HG02610 (cell line): ENCODE measurements at regions not wholly inside any gene's neighbourhood (a gene's known extent, or its start where the extent isn't known, plus 50 kb on each side); places are given as distances from the start of the nearest gene placed in this dataset.
"Not testable (repeated sequence)": the region's sequence is repeated elsewhere in the genome, so short reads cannot be mapped to it uniquely, and the experiment has no call there.

Experiments used
- ATAC-seq: cut with Tn5 transposase; IDR thresholded peaks from one replicate; pipeline ENCODE4 v1.9.1; 2021; ENCODE audit warnings: mild to moderate bottlenecking, moderate library complexity; ENCODE audit not compliant: unreplicated experiment

DNA sequence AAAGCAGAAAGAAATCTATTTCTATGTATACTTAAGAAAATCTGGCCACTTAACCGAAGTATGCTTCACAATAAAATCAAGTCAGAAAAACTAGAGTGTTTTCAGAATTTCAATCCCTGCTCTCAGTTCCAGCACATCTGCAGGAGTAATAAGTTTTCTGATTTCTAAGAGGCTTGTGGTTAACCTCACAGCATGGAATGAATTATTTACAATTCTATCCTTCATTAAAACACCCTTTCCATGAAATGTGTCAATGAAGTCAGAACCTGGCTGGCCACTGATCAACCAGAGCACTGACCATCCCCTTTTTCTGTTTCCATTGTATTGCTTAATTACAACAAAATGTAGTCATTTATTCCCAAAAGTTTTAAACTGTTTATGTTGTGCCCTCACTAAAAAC lies 781.4 kb upstream of the INTU start:
- ATAC-seq, result no peak

DNA sequence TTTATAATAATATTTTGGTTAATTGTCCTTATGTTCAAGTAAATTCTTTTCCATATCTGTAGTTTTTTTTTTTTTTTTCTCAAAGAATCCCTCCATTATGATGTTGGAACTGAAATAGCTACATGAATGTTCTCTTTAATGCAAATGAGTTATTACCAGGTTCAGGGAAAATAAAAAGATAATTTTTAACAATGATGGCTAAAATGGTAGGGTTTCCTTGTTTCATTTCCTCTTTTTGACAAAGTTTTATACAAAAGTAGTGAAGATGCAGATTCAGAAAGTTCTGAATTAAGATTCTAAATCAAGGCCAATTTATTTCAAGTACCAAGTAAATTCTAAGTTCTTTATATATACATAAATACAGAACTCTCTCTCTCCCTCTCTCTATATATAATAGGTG lies 779.0 kb upstream of the INTU start:
- no peak for ATAC-seq

DNA sequence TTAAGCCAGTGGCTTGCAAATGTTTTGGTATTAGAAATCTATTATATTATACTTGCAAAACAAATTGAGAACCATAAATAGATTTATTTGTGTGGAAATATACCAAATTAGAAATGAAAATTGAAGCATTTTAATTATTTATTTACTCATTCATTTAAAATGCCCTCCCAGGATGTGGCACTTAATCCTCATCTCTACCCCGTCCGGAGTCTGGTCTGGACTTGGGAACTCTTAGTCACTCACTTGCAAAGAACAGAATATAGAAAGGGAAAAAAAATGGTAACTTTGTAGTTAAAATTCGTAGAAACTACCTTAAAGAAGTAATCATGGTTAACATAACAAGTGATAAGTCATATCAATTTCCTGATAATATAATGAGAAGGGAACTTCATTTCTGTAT lies 775.9 kb upstream of the INTU start:
- ATAC-seq, result no peak

DNA sequence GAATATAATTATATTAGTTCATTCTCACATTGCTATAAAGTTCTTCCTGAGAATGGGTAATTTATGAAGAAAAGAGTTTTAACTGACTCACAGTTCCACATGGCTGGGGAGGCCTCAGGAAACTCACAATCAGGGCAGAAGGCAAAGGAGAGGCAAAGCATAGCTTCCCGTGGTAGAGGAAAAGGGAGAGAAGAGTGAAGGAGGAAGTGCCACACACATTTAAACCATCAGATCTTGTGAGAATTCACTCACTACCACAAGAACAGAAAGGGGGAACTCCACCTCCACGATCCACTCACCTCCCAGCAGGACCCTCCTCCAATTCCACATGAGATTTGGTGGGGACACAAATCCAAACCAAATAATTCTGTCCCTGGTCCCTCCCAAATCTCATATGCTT lies 773.4 kb upstream of the INTU start:
- ATAC-seq, result no peak

DNA sequence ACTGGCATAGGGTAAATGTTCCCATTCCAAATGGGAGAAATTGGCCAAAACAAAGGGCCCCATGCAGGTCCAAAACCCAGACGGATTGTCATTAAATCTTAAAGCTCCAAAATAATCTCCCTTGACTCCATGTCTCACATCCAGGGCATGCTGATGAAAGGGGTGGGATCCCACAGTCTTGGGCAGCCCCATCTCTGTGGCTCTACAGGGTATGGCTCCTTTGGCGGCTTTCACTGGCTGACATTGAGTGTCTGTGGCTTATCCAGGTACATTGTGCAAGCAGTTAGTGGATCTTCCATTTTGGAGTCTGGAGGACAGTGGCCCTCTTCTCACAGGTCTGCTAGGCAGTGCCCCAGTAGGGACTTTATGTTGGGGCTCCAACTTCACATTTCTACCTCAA lies 772.9 kb upstream of the INTU start:
- ATAC-seq, result no peak

DNA sequence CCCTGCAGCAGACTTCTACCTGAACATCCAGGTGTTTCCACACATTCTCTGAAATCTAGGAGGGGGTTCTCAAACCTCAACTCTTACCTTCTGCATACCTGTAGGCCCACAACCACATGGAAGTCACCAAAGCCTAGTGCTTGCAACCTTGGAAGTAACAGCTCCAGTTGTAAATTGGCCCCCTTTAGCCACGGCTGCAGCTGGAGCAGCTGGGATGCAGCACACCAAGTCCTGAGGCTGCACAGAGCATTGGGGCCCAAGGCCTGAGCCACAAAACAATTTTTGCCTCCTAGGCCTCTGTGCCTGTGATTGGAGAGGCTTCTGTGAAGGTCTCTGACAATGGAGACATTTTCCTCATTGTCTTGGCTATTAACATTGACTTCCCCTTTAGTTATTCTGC lies 772.4 kb upstream of the INTU start:
- no peak for ATAC-seq

DNA sequence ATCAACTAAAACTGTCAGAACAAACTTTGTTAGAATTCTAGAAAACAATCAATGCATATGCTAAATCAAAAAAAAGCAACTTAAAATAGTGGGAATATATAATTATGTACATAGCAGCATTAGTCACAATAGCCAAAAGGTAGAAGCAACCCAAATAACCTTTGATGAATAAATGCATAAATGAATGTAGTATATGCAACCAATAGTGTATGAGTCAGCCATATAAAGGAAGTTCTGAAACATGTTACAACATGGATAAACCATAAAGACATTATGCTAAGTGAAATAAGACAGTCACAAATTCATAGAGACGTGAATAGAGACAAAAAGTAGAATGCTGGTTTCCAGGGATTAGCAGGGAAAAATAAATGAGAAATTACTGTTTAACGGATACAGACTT lies 762.8 kb upstream of the INTU start:
- no peak for ATAC-seq

DNA sequence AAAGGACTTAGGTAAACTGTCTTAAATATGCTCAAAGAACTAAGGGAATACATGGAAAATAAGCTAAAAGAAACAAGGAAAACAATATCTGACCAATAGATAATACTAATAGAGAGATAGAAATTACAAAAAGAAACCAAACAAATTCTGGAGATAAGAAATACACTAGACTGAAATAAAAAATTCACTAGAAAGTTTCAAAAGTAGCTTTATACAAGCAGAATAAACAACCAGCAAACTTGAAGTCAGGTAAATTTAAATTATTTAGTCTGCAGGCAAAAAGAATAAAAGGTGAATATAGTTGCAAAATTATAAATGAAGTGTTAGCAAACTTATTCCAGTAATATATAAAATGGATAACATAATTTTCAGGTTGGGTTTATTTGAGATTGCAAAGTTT lies 760.9 kb upstream of the INTU start:
- ATAC-seq, result no peak

DNA sequence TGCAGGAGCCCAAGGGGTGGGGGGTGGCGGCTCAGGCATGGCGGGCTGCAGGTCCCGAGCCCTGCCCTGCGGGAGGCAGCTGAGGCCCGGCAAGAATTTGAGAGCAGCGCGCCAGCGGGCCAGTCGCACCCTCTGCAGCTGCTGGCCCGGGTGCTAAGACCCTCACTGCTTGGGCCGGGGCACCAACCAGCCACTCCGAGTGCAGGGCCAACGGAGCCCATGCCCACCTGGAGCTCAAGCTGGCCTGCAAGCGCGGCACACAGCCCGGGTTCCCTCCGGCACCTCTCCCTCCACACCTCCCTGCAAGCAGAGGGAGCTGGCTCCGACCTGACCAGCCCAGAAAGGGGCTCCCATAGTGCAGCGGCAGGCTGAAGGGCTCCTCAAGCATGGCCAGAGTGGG lies 758.2 kb upstream of the INTU start:
- ATAC-seq, result no peak

DNA sequence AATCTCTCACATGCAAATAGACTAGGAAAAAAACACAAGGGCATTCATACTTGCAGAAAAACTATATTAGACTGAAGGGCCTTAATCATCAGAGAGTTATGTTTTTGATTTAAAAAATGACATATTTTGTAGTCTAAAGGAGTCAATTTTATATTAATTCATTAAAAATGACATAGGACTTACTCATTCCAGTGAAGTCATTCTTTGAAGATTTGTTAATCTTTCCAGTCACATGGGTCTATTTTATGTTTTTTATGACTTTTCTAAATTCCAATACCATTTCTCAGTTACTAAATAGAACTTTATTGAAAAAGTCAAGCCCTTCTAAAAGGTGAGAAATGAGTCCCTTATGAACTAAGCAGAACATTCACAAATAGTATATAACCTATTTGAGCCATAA lies 743.8 kb upstream of the INTU start:
- ATAC-seq, result no peak

DNA sequence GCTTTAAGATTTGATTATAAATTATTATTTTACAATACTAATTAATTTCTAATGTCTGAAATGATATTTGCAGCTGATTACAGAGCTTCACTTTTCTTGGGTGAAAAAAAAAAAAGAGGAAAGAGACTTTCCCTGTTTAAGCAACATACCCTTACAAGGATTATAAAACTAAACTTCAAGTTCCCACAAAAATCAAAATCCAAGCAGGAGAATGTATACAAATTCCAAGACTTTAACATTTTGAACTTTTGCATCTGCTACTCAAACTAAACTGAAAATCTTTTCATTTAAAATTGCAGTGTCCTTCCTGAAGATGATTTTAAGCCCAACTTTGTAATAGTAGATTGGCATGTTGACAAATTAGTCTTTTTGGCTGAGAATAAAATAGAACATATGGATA lies 742.4 kb upstream of the INTU start:
- no peak for ATAC-seq

DNA sequence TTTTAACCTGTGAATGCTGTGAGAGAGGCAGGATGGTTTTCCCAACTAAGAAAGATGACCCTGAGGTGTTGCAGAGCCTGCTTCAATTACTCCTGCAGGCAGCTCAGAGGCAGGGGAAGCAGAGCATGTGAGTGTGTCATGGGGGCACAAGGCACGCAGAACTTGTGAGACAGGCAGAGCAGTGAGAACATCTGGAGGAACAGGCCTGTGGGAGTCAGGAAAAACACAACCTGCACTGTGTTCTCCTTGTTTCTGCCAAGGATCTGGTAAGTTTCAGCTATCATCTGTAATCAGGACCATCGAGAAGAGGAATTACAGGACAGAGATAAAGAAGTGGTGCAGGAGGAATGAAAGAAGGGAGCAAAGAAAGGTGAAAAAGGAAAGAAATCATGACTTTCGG lies 741.8 kb upstream of the INTU start:
- ATAC-seq, result no peak

DNA sequence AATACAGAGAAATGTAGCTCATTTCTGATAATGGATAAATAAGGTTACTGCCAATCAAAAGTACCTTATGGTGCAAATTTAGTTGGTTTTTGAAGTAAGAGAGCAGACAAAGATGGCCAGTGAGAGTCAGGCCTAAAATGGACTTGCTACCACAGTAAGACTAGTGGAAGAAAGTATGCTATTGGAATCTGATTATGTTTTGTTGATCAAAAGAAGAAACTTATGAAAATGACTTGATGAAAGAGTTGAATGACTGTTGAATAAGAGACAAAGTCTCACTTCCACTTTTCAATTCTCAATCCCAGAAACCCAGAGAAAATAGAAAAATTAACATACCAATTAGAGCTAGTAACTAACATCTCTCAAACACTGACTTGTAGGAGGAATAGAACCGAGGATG lies 737.8 kb upstream of the INTU start:
- no peak for ATAC-seq

DNA sequence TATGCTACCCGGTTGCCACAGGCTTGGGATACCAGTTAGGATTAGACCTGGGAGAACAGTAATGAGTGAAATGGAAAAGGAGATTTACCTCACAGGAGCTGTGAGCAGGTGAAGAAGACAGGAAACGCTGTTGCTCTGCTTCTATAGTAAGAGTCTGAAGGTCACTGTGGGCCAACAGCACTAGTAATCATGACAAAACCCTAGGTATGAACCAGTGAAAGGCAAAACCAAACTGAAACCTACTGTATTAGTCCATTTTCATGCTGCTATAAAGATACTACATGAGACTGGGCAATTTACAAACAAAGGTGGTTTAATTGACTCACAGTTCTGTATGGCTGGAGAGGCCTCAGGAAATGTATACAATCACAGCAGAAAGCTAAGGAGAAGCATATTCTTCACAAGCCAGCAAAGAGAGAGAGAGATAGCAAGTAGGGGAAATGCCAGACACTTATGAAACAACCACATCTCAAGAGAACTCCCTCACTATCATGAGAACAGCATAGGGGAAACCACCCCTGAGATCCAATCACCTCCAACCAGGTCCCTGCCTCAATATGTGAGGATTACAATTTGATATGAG lies 736.7 kb upstream of the INTU start:
- ATAC-seq, result no peak

DNA sequence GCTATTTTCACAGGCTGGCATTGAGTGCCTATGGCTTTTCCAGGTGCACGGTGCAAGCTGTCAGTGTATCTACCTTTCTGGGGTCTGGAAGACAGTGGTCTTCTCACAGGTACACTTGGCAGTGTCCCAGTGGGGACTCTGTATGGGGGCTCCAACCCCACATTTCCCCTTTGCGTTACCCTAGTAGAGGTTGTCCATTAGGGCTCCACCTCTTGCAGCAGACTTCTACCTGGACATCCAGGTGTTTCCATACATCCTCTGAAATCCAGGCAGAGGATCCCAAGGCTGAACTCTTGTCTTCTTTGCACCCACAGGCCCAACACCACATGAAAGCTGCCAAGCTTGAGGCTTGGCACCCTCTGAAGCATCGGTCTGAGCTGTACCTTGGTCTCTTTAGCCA lies 735.7 kb upstream of the INTU start:
- ATAC-seq, result no peak

DNA sequence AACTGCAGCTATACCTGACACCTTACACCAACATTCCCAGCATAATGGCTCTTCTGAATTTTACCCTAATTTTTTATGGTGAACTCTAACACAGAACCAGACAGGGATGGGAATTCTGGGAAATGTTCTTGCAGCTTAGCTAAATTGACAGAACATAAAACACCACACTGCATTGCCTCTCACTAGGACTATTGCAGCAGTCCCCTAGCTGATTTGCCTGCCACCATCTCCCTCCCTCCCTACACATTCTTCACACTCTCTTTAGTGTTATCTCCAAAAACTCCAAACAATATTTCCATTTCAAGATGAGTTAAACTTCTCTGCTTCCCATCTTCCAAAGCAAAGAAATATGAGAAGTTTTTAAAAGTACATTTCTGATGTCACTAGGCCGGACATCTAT lies 733.9 kb upstream of the INTU start:
- ATAC-seq, result no peak

DNA sequence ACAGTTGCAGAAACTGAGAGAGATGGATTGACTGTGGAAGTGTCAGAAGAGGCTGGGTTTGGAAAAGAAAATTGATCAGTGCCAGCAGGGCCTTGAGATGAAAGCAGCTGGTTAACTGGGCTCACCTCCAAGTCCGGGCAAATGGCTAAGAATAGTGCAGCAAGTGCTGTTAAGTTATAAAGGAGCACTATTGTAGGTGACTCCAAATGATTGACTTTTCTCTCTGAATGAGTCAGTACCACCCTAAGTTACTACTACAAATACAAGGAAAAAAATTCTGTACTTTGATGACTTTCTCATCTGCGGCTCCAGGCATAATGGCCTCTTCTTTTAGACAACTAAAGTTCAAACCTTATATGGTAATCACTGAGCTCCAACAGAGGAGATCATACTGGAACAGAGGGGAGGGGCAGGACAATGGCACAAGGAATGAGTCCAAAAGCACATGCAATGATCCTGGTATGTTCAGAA lies 733.4 kb upstream of the INTU start:
- no peak for ATAC-seq

DNA sequence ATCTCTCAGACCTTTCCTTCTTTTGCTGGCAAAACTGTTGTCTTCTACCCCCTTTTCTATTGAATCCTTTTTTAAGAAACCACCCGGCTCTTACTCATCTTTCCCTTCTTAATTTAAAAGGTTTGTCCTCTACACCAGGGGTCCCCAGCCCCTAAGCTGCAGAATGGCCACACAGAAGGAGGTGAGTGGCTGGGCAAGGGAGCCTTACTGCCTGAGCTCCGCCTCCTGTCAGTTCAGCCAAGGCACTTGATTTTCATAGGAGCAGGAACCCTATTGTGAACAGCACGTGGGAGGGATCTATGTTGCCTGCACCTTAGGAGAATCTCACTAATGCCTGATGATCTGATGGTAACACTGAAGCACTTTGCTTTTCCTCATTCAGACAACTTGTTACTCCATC lies 726.3 kb upstream of the INTU start:
- ATAC-seq, result no peak

DNA sequence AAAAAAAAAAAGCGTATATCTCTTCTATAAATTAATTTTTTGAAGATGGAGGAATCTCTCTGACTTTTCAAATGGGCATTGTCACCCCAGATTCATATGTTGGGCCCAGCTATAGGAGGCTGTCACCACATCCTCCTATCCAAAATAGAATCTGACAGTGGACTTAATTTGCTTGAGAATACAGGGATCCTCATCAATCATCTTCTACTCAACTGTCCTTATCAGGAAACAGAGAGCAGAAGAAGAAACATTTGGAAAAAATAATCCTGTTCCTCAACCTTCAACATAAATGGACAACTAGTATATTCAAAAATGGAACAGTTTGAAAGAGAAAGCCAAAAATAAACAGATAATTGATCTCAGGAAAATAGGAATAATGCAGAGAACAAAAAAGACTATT lies 725.4 kb upstream of the INTU start:
- ATAC-seq, result no peak

DNA sequence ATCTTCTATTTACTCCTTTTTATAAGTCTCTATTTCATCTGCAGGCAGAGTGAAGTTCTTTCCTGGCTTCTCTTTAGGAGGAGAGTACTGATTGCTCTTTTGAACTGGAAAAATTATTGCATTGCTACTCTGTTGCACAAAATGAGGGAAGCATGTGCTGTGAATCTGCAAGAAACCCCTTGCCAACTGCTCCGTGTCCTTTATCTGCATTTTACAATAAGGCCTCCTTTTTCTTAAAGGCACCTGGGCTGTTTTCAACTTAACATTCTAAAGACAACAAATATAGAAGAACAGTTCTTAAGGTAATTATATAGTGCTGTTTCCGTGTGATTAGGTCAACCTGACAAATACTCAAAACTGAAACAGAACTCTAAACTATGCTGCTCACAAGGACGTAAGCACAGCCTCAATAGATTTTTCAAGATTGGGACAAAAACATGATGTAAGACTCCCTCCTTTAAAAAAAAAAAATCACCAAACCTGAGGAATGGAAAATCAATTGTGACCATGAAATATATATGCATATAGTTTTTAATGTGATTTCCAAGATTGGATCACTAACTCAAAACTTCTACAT lies 716.6 kb upstream of the INTU start:
- ATAC-seq, result no peak

DNA sequence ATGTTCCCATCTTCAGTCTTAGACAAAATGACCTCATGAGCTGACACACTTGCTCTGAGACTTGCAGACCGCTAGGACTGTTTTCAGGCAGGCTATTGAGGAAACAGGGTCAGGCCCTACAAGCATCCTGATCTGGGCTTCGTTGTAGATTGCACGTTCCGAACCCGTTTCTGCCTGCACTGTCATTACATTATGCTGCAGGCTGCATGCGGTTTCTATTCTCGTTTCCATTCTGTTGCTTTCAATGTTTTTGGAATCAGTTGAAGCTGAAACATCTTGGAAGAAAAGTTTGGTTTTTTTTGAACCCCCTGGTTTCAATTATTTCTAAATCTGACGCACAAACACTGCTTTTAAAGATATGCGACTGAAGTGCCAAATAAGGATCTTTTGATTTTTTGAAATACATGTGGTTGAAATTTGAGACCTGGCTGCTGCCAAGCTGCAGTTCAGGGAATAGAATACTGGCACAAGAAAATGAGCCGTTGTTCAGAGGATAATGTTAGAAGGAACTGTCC lies 716.1 kb upstream of the INTU start:
- ATAC-seq, result no peak

DNA sequence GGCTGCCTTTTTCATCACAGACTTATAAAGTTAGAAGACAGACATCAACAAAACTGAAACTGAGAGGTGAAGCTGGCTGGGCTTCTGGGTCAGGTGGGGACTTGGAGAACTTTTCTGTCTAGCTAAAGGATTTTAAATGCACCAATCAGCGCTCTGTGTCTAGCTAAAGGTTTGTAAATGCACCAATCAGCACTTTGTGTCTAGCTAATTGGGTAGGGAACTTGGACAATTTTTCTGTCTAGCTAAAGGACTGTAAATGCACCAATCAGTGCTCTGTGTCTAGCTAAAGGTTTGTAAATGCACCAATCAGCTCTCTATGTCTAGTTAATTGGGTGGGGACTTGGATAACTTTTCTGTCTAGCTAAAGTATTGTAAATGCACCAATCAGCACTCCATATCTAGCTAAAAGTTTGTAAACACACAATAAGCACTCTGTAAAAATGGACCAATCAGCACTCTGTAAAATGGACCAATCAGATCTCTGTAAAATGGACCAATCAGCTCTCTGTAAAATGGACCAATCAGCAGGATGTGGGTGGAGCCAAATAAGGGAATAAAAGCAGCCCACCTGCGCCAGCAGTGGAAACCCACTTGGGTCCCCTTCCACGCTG lies 710.3 kb upstream of the INTU start:
- ATAC-seq, result not testable (repeated sequence)

DNA sequence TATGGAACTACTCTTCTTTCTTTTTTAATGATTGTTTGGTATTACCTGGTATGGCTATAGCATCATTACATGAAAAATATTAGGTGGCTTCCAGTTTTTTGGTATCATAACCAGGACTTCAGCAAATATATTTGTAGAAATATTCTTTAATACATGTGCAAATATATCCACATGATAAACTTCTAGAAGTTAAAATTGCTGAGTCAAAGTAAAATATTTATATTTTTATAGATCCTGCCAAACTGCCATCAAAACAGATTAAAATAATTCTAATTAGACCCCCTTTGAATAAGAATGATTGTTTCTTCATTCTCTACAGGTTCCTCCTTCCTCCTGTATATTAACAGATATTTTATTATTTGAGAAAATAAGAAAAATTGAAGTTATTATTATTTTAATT lies 708.5 kb upstream of the INTU start:
- ATAC-seq, result no peak
